ENCODE measurements at regions not wholly inside any gene's neighbourhood (a gene's known extent, or its start where the extent isn't known, plus 50 kb on each side); places are given as distances from the start of the nearest gene placed in this dataset.

DNA sequence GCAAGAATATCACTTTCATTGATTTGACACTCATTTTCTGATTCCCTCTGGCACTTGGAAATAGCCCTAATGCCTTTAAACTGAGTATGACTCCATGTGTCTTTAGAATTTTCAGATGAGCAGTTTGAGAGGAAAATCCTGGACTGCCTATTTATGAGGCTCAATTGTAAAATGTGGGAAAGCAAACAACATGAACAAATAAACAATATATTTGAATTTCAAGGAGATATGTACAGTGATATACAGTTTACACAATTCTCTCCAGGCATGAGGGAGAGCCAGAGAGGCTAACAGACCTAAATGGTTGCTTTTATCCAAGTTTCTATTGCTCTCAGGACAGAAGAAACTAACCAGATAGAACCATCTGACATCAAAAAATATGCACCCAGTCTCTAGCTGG, 748.2 kb upstream of the NRSN1 start:
- Mint-ChIP-seq H3K36me3 (ENCODE audit: low read depth) (no peaks in the 10 kb centered on the region), H3K4me1 (ENCODE audit: low read depth) (no peaks in the 10 kb centered on the region), H3K4me3 (no peak overlapping the region), H3K27ac (no peak overlapping the region), H3K9me3 (no peaks in the 10 kb centered on the region), H3K27me3 (ENCODE audit: low read depth) (no peaks in the 10 kb centered on the region)
- no peak for DNase-seq (ENCODE audit: low spot score)

DNA sequence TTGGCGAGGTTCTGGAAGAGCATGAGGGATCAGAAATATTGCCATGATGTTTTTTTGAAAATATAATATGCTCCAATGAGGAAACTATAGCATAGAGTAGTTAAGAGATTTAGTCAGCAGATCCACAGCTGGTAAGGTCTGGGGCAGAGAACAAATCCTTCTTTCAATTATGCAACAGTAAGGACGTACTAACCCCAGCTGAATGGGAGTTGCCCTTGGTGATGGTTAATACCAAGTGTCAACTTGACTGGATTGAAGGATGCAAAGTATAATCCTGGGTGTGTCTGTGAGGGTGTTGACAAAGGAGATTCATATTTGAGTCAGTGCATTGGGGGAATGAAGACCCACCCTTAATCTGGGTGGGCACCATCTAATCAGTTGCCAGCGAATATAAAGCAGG, 745.5 kb upstream of the NRSN1 start:
- Mint-ChIP-seq H3K27ac (no peak overlapping the region), H3K9me3 (no peaks in the 10 kb centered on the region)

DNA sequence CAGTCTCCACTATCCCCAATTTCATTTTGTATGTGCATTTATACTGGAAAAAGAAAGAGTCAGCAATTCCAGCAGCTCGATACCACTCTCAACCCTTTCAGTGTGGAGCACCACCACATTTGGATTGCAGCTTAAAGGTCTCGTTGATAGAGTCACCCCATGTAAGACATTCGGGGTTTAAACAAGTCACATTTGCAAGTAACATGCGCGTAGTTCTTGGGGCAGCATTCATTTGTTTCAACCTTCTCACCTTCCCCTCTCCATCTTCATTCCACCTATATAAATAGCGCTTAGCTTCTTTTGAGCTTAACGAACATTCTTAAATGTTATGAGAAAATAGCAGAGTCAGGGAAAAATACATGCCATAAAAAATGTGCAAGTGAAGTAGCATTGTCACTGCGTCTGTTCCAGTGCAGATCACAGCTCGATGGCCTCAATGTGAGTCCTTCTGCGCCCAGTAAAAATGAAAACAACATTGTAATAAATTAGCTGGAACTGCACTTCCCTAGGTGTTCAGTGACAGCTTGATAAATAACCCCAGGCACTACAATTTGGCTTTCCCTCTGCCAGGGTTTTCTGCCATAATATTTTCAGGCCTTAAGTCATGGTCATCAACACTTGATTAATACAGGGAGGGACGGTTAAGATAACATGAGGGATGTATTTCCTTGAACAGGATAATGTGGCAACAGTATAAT, 737.8 kb upstream of the NRSN1 start:
- H3K9me3 Mint-ChIP-seq = no peaks in the 10 kb centered on the region
- no peaks in the 10 kb centered on the region for H3K36me3 Mint-ChIP-seq (ENCODE audit: low read depth)

More for the DNA sequence above, 745.5 kb upstream of the NRSN1 start:
- Mint-ChIP-seq H3K4me3 (no peak overlapping the region), H3K4me1 (ENCODE audit: low read depth) (no peaks in the 10 kb centered on the region), H3K36me3 (ENCODE audit: low read depth) (no peaks in the 10 kb centered on the region), H3K27me3 (ENCODE audit: low read depth) (no peaks in the 10 kb centered on the region)
- no peak for DNase-seq (ENCODE audit: low spot score)

DNA sequence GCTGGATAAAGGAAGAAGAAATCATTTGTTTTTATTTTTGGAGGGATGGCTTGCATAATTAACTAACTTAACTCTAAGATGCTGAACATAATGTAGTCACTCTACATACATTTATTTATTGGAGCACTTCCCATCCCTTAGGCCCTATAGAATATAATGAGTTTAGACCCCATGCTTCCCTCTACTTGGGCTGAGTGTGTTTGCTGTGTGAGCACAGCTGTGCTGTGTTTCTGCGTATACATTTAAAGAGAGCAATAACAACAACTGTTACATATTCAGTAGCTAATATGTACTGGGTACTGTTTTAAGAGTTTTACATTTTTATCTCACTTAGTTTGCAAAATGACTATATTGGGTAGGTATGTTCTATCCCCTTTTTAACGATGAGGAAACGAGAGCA, 736.6 kb upstream of the NRSN1 start:
- H3K36me3 Mint-ChIP-seq (ENCODE audit: low read depth) = no peaks in the 10 kb centered on the region
- H3K4me3 Mint-ChIP-seq = no peak overlapping the region
- DNase-seq (ENCODE audit: low spot score) = no peak
- H3K27me3 Mint-ChIP-seq (ENCODE audit: low read depth) = no peaks in the 10 kb centered on the region
- no peaks in the 10 kb centered on the region for H3K9me3 Mint-ChIP-seq
- H3K27ac Mint-ChIP-seq = no peak overlapping the region
- no peaks in the 10 kb centered on the region for H3K4me1 Mint-ChIP-seq (ENCODE audit: low read depth)

More for the DNA sequence above, 737.8 kb upstream of the NRSN1 start:
- Mint-ChIP-seq H3K27ac (no peak overlapping the region), H3K27me3 (ENCODE audit: low read depth) (no peaks in the 10 kb centered on the region), H3K4me3 (no peak overlapping the region), H3K4me1 (ENCODE audit: low read depth) (no peaks in the 10 kb centered on the region)
- no peak for DNase-seq (ENCODE audit: low spot score)

DNA sequence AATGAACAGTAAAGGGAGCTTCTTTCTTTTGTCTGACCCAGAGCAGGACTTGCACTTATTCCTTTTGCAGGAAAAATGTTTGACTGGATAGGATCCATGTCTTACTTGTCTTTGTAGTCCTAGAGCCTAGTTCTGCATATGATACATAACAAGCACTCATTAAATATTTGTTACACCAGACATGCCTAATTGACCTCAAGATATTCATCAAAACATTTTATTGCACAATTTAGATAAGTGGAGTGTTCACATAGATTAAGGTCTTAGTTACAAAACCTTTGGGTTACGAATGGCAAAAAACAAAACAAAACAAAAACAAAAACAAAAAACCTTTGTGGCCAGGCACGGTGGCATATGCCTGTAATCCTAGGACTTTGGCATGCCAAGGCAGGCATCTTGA, 735.8 kb upstream of the NRSN1 start:
- H3K27me3 Mint-ChIP-seq (ENCODE audit: low read depth) = no peaks in the 10 kb centered on the region
- H3K9me3 Mint-ChIP-seq = no peaks in the 10 kb centered on the region
- H3K36me3 Mint-ChIP-seq (ENCODE audit: low read depth) = no peaks in the 10 kb centered on the region
- no peak for DNase-seq (ENCODE audit: low spot score)
- no peak overlapping the region for H3K4me3 Mint-ChIP-seq
- no peaks in the 10 kb centered on the region for H3K4me1 Mint-ChIP-seq (ENCODE audit: low read depth)
- H3K27ac Mint-ChIP-seq = no peak overlapping the region

DNA sequence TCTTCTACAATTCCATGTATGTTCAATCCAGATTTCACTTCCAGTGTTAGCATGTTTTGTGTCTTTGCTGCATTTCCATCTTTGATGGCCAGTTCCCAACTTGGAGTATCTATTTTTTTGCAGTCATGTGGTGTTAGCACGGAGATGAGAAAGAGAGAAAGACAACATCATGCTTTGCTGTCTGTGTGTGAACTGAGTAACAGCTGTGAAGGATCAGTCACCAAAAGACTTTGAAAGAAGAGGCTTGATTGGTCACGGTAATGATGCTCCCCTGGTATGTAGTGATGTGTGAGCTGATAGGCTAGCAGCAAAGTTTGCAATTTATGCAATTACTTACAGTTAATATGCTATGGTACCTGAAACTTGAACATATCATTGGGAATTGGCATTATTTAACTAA, 731.3 kb upstream of the NRSN1 start:
- H3K27ac Mint-ChIP-seq = no peak overlapping the region
- H3K4me3 Mint-ChIP-seq = no peak overlapping the region
- H3K4me1 Mint-ChIP-seq (ENCODE audit: low read depth) = no peaks in the 10 kb centered on the region
- no peaks in the 10 kb centered on the region for H3K9me3 Mint-ChIP-seq
- no peaks in the 10 kb centered on the region for H3K27me3 Mint-ChIP-seq (ENCODE audit: low read depth)
- no peak for DNase-seq (ENCODE audit: low spot score)
- H3K36me3 Mint-ChIP-seq (ENCODE audit: low read depth) = no peaks in the 10 kb centered on the region

DNA sequence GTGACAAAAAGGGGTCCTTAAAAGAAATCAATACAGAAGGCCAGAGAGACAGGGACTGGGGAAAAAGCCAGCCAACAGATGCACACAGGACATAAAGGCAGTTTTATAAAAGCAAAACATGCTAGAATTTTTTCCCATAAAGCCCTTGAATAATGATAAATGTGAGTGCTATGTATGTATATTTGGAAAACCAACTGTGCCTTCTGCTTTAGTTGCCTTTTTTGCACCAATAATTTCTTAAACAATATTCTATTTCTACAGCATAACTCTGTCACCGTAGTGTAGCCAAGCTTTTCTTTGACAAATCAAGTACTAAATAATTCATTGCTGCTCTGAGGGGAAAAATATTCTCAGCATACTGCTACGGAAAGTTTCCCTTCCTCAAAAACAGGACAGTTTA, 730.6 kb upstream of the NRSN1 start:
- Mint-ChIP-seq H3K27me3 (ENCODE audit: low read depth) (no peaks in the 10 kb centered on the region), H3K9me3 (no peaks in the 10 kb centered on the region), H3K36me3 (ENCODE audit: low read depth) (no peaks in the 10 kb centered on the region), H3K4me3 (no peak overlapping the region), H3K4me1 (ENCODE audit: low read depth) (no peaks in the 10 kb centered on the region), H3K27ac (no peak overlapping the region)
- no peak for DNase-seq (ENCODE audit: low spot score)

DNA sequence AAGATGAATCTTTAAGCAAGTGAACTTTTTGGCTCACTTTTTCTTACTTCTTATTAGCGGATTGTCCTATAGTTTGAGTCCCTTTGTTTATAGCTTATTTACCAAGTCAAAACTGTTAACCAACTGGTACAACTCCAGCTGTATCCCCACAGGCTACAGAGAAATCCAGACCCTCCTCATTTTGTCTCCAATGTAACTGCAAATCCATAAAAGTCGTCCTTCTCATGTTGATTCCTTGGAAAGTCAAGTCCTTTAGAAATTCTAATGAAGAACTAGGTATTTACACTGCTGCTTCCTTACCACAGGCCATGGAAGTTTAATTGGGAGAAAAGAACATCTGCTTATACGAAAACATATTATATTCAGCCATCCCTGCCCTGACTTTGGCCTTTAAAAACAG, 729.1 kb upstream of the NRSN1 start:
- Mint-ChIP-seq H3K27ac (no peak overlapping the region), H3K36me3 (ENCODE audit: low read depth) (no peaks in the 10 kb centered on the region), H3K4me1 (ENCODE audit: low read depth) (no peaks in the 10 kb centered on the region), H3K27me3 (ENCODE audit: low read depth) (no peaks in the 10 kb centered on the region), H3K9me3 (no peaks in the 10 kb centered on the region), H3K4me3 (no peak overlapping the region)
- no peak for DNase-seq (ENCODE audit: low spot score)

DNA sequence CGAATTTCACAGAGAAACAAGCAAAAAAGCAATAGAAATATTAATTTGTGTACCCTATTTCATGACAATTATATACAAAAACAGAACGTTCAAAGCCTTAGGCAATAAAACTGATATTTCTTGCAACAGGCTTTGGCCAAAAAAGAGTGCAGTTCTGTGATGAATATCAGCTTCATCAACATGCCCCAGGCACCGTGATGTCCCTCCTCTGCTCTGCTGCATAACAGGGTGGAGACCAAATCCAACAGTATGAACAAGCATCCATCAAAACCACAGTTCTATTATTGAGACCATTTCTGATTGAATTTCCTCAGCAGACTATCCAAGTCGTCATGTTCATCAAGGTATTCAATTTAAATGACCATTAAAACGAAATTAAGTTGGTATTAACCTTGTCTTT, 722.6 kb upstream of the NRSN1 start:
- Mint-ChIP-seq H3K27ac (no peak overlapping the region), H3K4me3 (no peak overlapping the region), H3K9me3 (no peaks in the 10 kb centered on the region), H3K4me1 (ENCODE audit: low read depth) (no peaks in the 10 kb centered on the region), H3K27me3 (ENCODE audit: low read depth) (no peaks in the 10 kb centered on the region), H3K36me3 (ENCODE audit: low read depth) (no peaks in the 10 kb centered on the region)
- DNase-seq (ENCODE audit: low spot score) = no peak

DNA sequence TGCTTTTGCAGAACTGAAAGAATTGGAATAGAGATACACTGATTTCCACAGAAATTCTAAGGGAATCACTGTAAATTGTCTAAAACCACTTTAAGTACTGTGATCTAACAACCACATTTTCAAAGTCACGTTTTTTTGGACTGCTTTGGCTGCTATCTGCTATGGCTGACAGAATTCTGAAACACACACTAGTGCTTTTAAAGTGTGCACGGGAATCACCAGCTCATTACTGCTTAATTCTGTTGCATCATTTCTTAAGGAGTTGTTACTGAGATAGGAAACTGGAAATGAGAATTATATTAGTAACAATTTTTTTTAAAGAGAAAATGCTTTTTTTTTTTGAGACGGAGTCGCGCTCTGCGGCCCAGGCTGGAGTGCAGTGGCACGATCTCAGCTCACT, 716.5 kb upstream of the NRSN1 start:
- no peak for DNase-seq (ENCODE audit: low spot score)
- Mint-ChIP-seq H3K27me3 (ENCODE audit: low read depth) (no peaks in the 10 kb centered on the region), H3K27ac (no peak overlapping the region), H3K36me3 (ENCODE audit: low read depth) (no peaks in the 10 kb centered on the region), H3K4me1 (ENCODE audit: low read depth) (no peaks in the 10 kb centered on the region), H3K4me3 (no peak overlapping the region), H3K9me3 (no peaks in the 10 kb centered on the region)

DNA sequence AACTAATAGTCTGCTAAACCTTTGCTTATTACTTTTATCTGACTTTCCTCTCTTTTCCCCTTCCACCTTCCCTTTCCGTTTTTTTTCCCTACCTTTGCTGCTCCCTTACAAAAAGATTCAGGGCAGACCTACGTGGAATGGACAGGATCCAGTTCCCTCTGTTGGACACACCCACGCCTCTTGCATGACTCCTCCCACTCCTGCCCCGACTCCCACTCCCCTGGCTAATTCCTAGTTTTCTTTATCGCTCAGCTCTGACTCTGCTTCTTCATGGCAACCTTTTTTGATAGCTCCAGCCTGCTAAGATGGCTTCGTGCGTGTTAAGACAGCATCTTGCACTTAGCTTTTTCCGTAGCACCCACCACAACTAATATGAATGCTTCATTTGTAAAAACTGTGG, 715.6 kb upstream of the NRSN1 start:
- H3K4me3 Mint-ChIP-seq = no peak overlapping the region
- H3K27ac Mint-ChIP-seq = no peak overlapping the region
- no peaks in the 10 kb centered on the region for H3K36me3 Mint-ChIP-seq (ENCODE audit: low read depth)
- DNase-seq (ENCODE audit: low spot score) = no peak
- H3K9me3 Mint-ChIP-seq = no peaks in the 10 kb centered on the region
- H3K4me1 Mint-ChIP-seq (ENCODE audit: low read depth) = no peaks in the 10 kb centered on the region
- H3K27me3 Mint-ChIP-seq (ENCODE audit: low read depth) = no peaks in the 10 kb centered on the region

DNA sequence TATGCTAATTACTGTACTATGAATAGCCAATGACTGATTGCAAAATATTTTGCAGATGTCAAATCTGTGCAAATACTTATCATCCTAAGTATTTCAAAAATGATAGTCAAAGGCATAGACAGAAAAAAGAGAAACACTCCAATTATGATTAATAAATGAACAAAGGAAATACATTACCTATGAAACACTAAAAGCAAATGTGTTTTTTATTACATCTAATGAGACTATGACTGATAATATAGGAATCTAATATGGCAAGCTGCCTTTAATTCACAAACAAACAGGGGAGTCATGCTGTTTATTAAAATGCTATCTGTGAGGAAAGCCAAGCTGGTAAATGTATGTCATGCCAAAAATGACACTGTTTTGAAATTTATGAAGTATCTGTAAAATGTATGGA, 713.2 kb upstream of the NRSN1 start:
- Mint-ChIP-seq H3K9me3 (no peaks in the 10 kb centered on the region), H3K27me3 (ENCODE audit: low read depth) (no peaks in the 10 kb centered on the region), H3K27ac (no peak overlapping the region), H3K4me3 (no peak overlapping the region), H3K36me3 (ENCODE audit: low read depth) (no peaks in the 10 kb centered on the region), H3K4me1 (ENCODE audit: low read depth) (no peaks in the 10 kb centered on the region)
- no peak for DNase-seq (ENCODE audit: low spot score)

DNA sequence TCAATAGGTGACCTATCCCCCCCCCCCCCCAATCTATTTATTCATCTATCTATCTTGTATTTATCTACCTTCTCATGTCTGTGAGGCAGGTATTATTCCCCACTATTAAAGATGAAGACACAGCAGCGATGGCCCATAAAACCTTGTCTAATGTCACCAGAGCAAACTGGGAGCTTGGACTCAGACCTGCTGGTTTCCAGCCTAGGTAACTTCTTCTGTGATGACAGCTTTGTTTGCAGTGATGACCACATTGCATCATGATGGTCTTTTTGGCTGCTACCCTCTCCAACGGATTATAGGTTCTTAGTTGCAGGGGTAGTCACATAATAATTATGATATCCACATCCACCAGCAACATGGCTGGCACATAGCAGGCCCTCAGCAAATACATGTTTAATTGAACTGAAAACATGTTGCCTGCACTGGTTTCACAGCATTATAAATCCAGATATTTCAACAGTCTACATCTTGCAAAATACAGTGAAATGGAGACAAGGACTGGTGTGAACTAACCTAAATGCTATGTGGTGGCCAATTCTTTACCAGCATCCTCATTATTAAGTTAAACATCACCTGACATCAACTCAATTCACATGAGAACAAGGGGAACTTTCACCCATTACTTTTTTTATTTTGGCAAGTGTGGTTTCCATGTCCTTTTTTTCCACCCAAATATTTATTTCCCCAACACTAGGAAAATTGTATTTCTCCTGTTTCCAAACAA, 712.5 kb upstream of the NRSN1 start:
- Mint-ChIP-seq H3K27ac (no peak overlapping the region), H3K4me1 (ENCODE audit: low read depth) (no peaks in the 10 kb centered on the region), H3K36me3 (ENCODE audit: low read depth) (no peaks in the 10 kb centered on the region), H3K27me3 (ENCODE audit: low read depth) (no peaks in the 10 kb centered on the region), H3K9me3 (no peaks in the 10 kb centered on the region), H3K4me3 (no peak overlapping the region)
- no peak for DNase-seq (ENCODE audit: low spot score)

DNA sequence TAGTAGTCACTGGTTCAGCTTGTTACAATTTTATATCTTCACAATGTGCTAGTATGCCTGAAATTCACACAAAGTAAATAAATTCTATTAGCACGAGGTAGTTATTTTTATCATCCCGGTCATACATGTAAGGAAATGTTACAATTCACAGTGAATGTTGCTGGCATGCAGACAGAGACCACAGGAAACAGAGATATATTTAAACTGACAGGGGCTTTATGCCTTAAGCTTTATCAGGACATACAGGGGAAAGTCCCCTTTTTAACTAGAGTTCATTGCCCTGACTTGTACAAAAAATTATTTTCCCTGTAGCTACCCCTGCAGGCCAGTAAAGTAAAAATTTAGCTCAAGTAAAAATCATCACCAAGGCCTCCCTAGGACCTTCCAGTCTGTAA, 712.0 kb upstream of the NRSN1 start:
- Mint-ChIP-seq H3K4me3 (no peak overlapping the region), H3K36me3 (ENCODE audit: low read depth) (no peaks in the 10 kb centered on the region), H3K27ac (no peak overlapping the region), H3K9me3 (no peaks in the 10 kb centered on the region), H3K4me1 (ENCODE audit: low read depth) (no peaks in the 10 kb centered on the region), H3K27me3 (ENCODE audit: low read depth) (no peaks in the 10 kb centered on the region)
- no peak for DNase-seq (ENCODE audit: low spot score)

DNA sequence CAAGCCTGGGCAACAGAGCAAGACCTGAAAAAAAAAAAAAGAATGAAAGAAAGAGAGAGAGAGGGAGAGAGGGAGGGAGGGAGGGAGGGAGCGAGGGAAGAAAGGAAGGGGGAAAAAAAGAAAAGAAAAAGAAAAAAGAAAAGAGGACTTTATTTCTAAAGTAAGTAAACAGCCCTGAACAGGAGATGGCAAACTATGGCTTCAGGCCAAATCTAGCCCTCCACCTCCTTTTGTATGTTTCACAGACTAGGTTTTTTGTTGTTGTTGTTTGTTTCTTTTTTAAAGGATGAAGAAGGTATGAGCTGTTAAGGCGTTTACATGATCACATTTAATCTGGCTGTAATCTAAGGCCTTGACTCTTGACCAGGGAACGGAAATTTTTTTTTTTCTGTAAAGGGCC, 711.1 kb upstream of the NRSN1 start:
- Mint-ChIP-seq H3K9me3 (no peaks in the 10 kb centered on the region), H3K27me3 (ENCODE audit: low read depth) (no peaks in the 10 kb centered on the region), H3K27ac (no peak overlapping the region), H3K36me3 (ENCODE audit: low read depth) (no peaks in the 10 kb centered on the region), H3K4me1 (ENCODE audit: low read depth) (no peaks in the 10 kb centered on the region), H3K4me3 (no peak overlapping the region)
- no peak for DNase-seq (ENCODE audit: low spot score)

Data from T-helper 2 cell treated with Interferon-gamma antibody and Interleukin-4, amounts not matched to agents 5 μg/mL and 100 μg/mL, for 36 hours (primary cell).